ENCODE measurements at regions not wholly inside any gene's neighbourhood (a gene's known extent, or its start where the extent isn't known, plus 50 kb on each side); places are given as distances from the start of the nearest gene placed in this dataset.

GRCh38 chr13:106042996-106043581 lies 492.4 kb downstream of the EFNB2 start:
- Histone ChIP-seq H3K36me3 (ENCODE audit: control insufficient read depth, insufficient read depth, low read length) (no peaks in the 10 kb centered on the region), H3K4me1 (ENCODE audit: control insufficient read depth, insufficient read depth, low read length) (no peaks in the 10 kb centered on the region), H3K27ac (ENCODE audit: low read depth, low read length) (no peak overlapping the region), H3K9me3 (ENCODE audit: control insufficient read depth, insufficient read depth, low read length) (no peaks in the 10 kb centered on the region), H3K4me3 (ENCODE audit: low read depth, low read length) (no peak overlapping the region), H3K27me3 (ENCODE audit: control insufficient read depth, insufficient read depth, low read length) (no peaks in the 10 kb centered on the region)
- no peak for DNase-seq (ENCODE audit: low read depth in 4 of 6, low spot score in 6 of 6)
- WGBS (ENCODE audit: insufficient coverage), result no CpG with 5 or more reads among the region's 1 CpG

DNA sequence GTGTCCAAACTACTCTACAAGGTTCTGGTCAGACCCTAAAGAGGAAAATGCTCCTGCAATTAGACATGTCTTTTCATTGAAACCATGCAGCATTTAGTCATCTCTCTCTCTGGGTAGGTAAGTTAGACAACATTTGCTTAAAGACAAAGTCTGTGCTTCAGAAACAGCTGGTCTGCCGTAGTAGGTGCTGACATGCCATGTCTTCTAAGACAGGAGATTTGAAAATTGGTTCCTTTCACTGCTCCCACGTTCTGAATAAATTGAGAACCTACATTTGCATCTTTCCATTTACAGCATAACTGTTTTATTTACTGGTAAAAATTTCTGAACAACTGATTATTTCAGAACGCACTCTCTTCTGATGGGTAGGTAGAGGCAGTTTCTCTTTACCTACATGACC lies 494.0 kb downstream of the EFNB2 start:
- Histone ChIP-seq H3K36me3 (ENCODE audit: control insufficient read depth, insufficient read depth, low read length) (no peaks in the 10 kb centered on the region), H3K4me3 (ENCODE audit: low read depth, low read length) (no peak overlapping the region), H3K27ac (ENCODE audit: low read depth, low read length) (no peak overlapping the region), H3K9me3 (ENCODE audit: control insufficient read depth, insufficient read depth, low read length) (no peaks in the 10 kb centered on the region), H3K4me1 (ENCODE audit: control insufficient read depth, insufficient read depth, low read length) (no peaks in the 10 kb centered on the region), H3K27me3 (ENCODE audit: control insufficient read depth, insufficient read depth, low read length) (no peaks in the 10 kb centered on the region)
- WGBS (ENCODE audit: insufficient coverage), result 100% methylated on average over 1 of the region's 3 CpGs
- DNase-seq (ENCODE audit: low read depth in 4 of 6, low spot score in 6 of 6), result no peak

DNA sequence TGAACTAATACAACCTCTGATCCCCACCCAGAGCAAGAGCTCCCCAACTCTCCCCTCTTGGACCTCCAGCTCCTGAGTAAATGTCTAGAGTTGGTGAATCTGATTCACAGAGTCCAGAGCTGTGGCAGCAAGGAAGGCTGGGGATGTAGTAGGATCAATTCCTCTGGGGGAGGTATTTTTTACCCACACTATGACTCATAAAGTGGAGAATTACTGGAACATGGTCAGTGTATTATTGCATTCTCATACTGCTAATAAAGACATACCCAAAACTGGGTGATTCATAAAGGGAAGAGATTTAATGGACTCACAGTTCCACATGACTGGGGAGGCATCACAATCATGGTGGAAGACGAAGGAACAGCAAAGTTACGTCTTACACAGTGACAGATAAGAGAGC lies 496.7 kb downstream of the EFNB2 start:
- H3K4me1 ChIP-seq (ENCODE audit: control insufficient read depth, insufficient read depth, low read length), result no peaks in the 10 kb centered on the region
- WGBS (ENCODE audit: insufficient coverage), result 100% methylated on average over 2 of the region's 2 CpGs
- no peaks in the 10 kb centered on the region for H3K36me3 ChIP-seq (ENCODE audit: control insufficient read depth, insufficient read depth, low read length)
- no peaks in the 10 kb centered on the region for H3K9me3 ChIP-seq (ENCODE audit: control insufficient read depth, insufficient read depth, low read length)
- H3K4me3 ChIP-seq (ENCODE audit: low read depth, low read length), result no peak overlapping the region
- no peaks in the 10 kb centered on the region for H3K27me3 ChIP-seq (ENCODE audit: control insufficient read depth, insufficient read depth, low read length)
- no peak for DNase-seq (ENCODE audit: low read depth in 4 of 6, low spot score in 6 of 6)
- H3K27ac ChIP-seq (ENCODE audit: low read depth, low read length), result no peak overlapping the region

DNA sequence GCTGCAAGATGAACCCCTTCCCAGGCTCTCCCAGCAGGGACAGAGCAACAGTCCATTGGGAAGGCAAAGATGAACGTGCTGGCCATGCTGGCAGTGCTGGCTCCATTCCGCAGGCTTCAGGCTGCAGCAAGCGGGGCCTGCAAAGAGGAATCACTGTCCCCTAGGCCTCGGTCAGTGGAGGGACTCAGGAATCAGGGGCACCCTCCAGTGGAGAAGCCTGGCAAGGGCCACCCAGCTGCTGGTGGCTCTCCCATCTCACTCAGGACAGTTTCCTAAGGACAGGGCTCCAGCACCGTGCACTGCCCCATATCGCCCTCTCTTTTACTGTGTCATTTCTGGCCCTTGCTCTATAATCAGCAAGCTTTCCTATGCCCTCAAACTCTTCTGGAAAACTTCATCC lies 498.6 kb downstream of the EFNB2 start:
- WGBS (ENCODE audit: insufficient coverage), result 93% methylated on average over 6 of the region's 6 CpGs
- H3K27ac ChIP-seq (ENCODE audit: low read depth, low read length), result no peak overlapping the region
- H3K4me3 ChIP-seq (ENCODE audit: low read depth, low read length), result no peak overlapping the region
- no peaks in the 10 kb centered on the region for H3K9me3 ChIP-seq (ENCODE audit: control insufficient read depth, insufficient read depth, low read length)
- H3K4me1 ChIP-seq (ENCODE audit: control insufficient read depth, insufficient read depth, low read length), result no peaks in the 10 kb centered on the region
- DNase-seq (ENCODE audit: low read depth in 4 of 6, low spot score in 6 of 6), result no peak
- no peaks in the 10 kb centered on the region for H3K36me3 ChIP-seq (ENCODE audit: control insufficient read depth, insufficient read depth, low read length)
- H3K27me3 ChIP-seq (ENCODE audit: control insufficient read depth, insufficient read depth, low read length), result no peaks in the 10 kb centered on the region

DNA sequence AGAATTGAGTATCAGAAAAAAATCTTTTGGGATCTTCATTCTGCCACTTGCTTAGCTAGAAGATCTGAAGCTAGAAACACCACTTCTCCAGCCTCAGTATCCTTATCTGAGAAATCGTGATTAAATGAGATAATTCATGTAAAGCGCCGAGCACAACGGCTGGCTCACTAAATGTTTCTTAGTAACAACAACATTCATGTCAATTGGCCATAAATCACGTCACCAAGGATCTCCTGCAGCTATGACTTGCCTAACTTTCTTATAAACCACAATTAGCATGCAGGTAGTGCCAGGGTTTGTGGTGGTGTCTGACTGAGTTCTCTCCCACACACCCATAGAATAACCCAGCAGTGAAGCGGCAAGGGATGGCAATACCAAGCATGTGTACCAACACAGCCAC lies 501.3 kb downstream of the EFNB2 start:
- no peaks in the 10 kb centered on the region for H3K36me3 ChIP-seq (ENCODE audit: control insufficient read depth, insufficient read depth, low read length)
- no peaks in the 10 kb centered on the region for H3K27me3 ChIP-seq (ENCODE audit: control insufficient read depth, insufficient read depth, low read length)
- no peak overlapping the region for H3K4me3 ChIP-seq (ENCODE audit: low read depth, low read length)
- no peaks in the 10 kb centered on the region for H3K9me3 ChIP-seq (ENCODE audit: control insufficient read depth, insufficient read depth, low read length)
- no peak overlapping the region for H3K27ac ChIP-seq (ENCODE audit: low read depth, low read length)
- H3K4me1 ChIP-seq (ENCODE audit: control insufficient read depth, insufficient read depth, low read length), result no peaks in the 10 kb centered on the region
- WGBS (ENCODE audit: insufficient coverage), result 60% methylated on average over 2 of the region's 6 CpGs
- DNase-seq (ENCODE audit: low read depth in 4 of 6, low spot score in 6 of 6), result no peak

- Histone ChIP-seq H3K27ac (ENCODE audit: low read depth, low read length) (no peak overlapping the region), H3K27me3 (ENCODE audit: control insufficient read depth, insufficient read depth, low read length) (no peaks in the 10 kb centered on the region), H3K9me3 (ENCODE audit: control insufficient read depth, insufficient read depth, low read length) (no peaks in the 10 kb centered on the region), H3K4me1 (ENCODE audit: control insufficient read depth, insufficient read depth, low read length) (no peaks in the 10 kb centered on the region), H3K36me3 (ENCODE audit: control insufficient read depth, insufficient read depth, low read length) (no peaks in the 10 kb centered on the region), H3K4me3 (ENCODE audit: low read depth, low read length) (no peak overlapping the region)
- no CpG with 5 or more reads among the region's 2 CpGs for WGBS (ENCODE audit: insufficient coverage)
- DNase-seq (ENCODE audit: low read depth in 4 of 6, low spot score in 6 of 6), result peak in 1 of 6 donors; percentile 51
Measured at GRCh38 chr13:106033659-106034058, 501.8 kb downstream of the EFNB2 start.

DNA sequence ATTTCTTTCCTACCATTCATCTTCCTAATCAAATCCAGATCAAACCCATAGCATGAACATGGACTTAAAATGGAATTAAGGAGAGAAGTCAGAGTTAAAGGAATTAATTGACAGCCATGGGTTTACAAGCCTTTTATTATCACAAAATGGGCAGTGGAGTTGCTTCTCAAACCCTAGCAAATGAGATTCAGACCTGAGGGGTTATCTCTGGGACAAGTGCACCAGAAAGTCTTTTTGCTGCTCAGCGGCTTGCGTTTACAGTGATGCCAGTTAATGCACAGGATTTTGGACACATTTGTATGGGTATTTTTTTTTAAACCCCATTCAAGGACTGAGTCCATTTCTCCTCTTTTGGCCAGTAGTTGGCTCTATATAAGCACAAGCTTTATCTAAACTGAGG lies 503.0 kb downstream of the EFNB2 start:
- WGBS (ENCODE audit: insufficient coverage), result no CpG with 5 or more reads among the region's 2 CpGs
- DNase-seq (ENCODE audit: low read depth in 4 of 6, low spot score in 6 of 6), result no peak
- Histone ChIP-seq H3K9me3 (ENCODE audit: control insufficient read depth, insufficient read depth, low read length) (no peaks in the 10 kb centered on the region), H3K36me3 (ENCODE audit: control insufficient read depth, insufficient read depth, low read length) (no peaks in the 10 kb centered on the region), H3K4me3 (ENCODE audit: low read depth, low read length) (no peak overlapping the region), H3K27ac (ENCODE audit: low read depth, low read length) (no peak overlapping the region), H3K4me1 (ENCODE audit: control insufficient read depth, insufficient read depth, low read length) (no peaks in the 10 kb centered on the region), H3K27me3 (ENCODE audit: control insufficient read depth, insufficient read depth, low read length) (no peaks in the 10 kb centered on the region)

DNA sequence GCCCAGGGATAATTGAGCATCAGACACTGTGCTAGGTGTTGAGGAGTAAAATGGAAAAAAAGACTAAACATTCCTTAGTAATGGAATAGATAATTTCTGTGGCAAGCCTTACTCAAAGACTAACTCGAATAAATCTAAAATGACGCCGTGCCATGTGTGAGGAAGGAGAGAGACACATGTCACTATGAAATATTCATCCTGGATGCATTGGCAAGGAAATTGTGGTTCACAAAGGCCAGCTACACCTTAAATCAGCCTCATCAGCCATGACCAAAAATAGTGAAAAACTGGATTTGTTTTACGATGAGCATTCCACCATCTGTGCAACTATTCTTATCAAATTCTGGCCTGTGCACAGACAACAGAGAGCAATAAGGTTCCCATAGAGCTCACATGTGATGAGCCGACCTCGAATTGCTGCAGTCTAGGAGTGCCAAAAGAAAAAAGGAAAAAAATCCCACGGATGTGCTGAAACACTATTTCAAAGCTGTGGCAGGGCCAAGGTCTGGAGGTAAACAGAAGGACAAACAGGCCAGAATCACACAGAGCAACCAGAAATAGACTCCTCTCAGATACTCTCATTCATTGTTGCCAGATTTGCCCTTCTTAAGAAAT lies 505.7 kb downstream of the EFNB2 start:
- Histone ChIP-seq H3K4me1 (ENCODE audit: control insufficient read depth, insufficient read depth, low read length) (no peaks in the 10 kb centered on the region), H3K27me3 (ENCODE audit: control insufficient read depth, insufficient read depth, low read length) (no peaks in the 10 kb centered on the region), H3K4me3 (ENCODE audit: low read depth, low read length) (no peak overlapping the region), H3K36me3 (ENCODE audit: control insufficient read depth, insufficient read depth, low read length) (no peaks in the 10 kb centered on the region), H3K9me3 (ENCODE audit: control insufficient read depth, insufficient read depth, low read length) (no peaks in the 10 kb centered on the region), H3K27ac (ENCODE audit: low read depth, low read length) (no peak overlapping the region)
- WGBS (ENCODE audit: insufficient coverage), result 28% methylated on average over 3 of the region's 7 CpGs
- DNase-seq (ENCODE audit: low read depth in 4 of 6, low spot score in 6 of 6), result peak in 3 of 6 donors; percentile 6 to 75 (median 62)

DNA sequence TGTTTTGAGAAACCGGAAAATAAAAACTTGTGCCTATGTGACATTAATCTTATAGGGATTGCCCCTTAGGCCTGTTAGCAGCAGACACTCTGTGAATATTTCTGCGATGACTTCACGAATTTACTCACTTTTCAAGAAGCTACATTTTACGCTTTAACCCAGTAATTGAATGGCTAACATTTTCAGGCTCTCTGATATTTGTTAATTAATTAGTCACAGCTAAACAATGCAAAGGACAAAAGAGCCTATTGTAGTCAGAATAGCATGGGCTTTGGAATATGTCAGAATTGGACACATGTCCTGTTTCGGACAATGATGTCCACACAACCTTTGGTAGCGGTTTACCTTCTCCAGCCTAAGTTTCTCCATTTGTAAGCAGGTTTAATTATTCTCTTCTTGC lies 506.6 kb downstream of the EFNB2 start:
- H3K4me3 ChIP-seq (ENCODE audit: low read depth, low read length), result no peak overlapping the region
- H3K27me3 ChIP-seq (ENCODE audit: control insufficient read depth, insufficient read depth, low read length), result no peaks in the 10 kb centered on the region
- DNase-seq (ENCODE audit: low read depth in 4 of 6, low spot score in 6 of 6), result no peak
- 71% methylated on average over 2 of the region's 6 CpGs for WGBS (ENCODE audit: insufficient coverage)
- no peaks in the 10 kb centered on the region for H3K9me3 ChIP-seq (ENCODE audit: control insufficient read depth, insufficient read depth, low read length)
- H3K27ac ChIP-seq (ENCODE audit: low read depth, low read length), result no peak overlapping the region
- no peaks in the 10 kb centered on the region for H3K4me1 ChIP-seq (ENCODE audit: control insufficient read depth, insufficient read depth, low read length)
- no peaks in the 10 kb centered on the region for H3K36me3 ChIP-seq (ENCODE audit: control insufficient read depth, insufficient read depth, low read length)

GRCh38 chr13:106011600-106011999 lies 523.9 kb downstream of the EFNB2 start:
- no peak for DNase-seq (ENCODE audit: low read depth in 4 of 6, low spot score in 6 of 6)
- Histone ChIP-seq H3K36me3 (ENCODE audit: control insufficient read depth, insufficient read depth, low read length) (no peaks in the 10 kb centered on the region), H3K9me3 (ENCODE audit: control insufficient read depth, insufficient read depth, low read length) (no peaks in the 10 kb centered on the region), H3K4me3 (ENCODE audit: low read depth, low read length) (no peak overlapping the region), H3K27ac (ENCODE audit: low read depth, low read length) (no peak overlapping the region), H3K4me1 (ENCODE audit: control insufficient read depth, insufficient read depth, low read length) (no peaks in the 10 kb centered on the region), H3K27me3 (ENCODE audit: control insufficient read depth, insufficient read depth, low read length) (no peaks in the 10 kb centered on the region)
- no CpG with 5 or more reads among the region's 2 CpGs for WGBS (ENCODE audit: insufficient coverage)
